Stimulated activated CD4-positive, alpha-beta T cell treated with anti-CD3 and anti-CD28 coated beads, Interleukin-4, amount 100 ng/mL, for 48 hours (primary cell): ENCODE measurements at regions not wholly inside any gene's neighbourhood (a gene's known extent, or its start where the extent isn't known, plus 50 kb on each side); places are given as distances from the start of the nearest gene placed in this dataset.
"Not testable (repeated sequence)": the region's sequence is repeated elsewhere in the genome, so short reads cannot be mapped to it uniquely, and the experiment has no call there.

Experiments
- DNase-seq, 2 donors: peaks; one replicate each; pipeline ENCODE4 v3.0.0-alpha.2; 2020; ENCODE audit warnings: low read depth in 2 of 2

DNA sequence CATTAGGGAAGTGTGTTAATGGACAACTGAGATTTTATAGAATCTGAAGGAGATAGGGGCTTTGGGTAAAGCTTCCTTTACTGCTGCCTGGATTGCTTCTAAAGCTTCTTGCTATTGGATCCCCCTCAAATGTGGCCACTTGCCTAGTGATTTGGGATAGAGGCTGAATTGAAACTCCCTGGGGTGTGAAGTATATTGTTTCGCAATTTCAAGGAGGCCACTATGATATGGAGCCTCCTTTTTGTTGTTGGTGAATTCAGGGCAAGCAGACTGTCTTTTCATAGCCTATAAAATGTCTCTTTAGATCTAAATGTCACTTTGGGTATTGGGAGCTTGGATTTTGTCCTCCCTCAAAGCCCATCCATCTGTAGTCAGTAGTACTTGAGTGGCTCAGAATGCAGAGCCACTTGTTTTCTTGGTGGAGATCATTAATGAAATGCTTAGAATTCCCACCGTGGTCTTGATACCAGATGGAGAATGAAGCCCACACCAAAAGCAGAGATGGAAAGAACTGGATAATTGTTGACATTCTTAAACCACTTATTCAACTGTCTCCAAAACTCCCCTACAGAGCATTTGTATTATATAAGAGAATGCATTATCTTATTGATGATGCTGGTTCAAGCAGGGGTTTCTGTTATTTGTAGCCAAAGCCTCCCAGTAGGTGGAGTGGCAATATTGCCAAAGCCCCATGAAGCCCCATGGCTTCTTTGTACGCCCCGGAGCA lies 144.3 kb upstream of the KCNE2 start:
- no peak for DNase-seq

DNA sequence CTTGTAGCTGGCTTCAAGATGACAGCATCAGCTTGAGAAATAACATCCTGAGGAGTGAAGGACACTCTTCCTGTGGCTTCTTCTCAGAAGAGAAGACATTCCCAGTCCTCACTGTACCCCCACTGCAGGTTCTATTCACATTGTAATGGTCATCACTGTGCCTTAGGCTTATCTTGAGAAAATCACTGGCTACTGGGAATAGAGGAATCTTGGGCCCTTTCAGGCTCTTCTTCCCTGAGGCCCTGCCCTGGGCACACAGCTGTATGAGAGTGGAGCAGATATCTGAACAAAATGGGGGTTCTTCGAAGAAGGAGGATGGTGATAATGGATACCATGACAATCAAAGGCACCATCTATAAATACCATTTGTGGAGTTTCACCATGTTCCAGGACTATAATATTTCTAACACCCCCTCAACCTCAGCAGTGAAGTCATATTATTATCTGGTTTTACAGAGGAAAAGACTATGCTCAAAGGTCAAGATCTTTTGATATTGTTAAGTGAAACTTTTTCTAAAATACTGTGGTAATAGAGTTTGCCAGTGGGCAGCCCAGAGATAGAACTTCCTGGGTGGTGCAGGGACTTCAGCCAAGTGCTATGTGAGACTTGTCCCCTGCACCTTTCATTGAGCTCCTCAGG lies 143.1 kb upstream of the KCNE2 start:
- DNase-seq: no peak

DNA sequence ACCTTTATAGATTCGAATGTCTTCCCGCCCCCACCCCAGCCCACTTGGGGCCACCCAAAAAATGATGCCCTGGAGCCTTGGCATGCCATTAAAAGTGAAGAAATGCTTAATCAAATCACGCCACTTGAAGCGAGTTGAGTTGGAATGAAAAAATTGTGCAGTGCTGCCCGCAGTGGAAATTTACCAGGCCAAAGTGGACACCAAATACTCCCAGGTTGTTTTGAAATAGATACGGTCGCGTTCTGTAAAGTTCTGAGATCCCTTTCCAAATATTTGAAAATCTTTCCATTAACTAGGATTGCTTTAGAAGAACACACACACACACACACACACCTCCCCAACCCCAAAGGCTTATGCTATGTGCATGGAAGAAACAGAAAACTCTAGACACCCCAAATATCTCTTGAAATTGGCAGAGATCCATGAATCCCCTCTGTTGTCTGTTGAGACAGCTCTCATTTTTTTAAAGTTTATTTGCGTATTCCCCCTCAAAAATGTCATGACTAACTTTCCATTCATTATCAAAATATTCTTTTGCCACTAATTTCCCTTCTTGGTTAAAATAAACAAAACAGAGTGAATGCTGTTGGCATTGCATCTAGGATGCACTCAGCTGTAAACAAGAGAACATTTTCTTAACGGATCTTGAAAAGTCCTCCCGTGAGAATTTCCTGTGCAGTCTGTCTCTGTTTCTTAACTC lies 142.3 kb upstream of the KCNE2 start:
- no peak for DNase-seq

DNA sequence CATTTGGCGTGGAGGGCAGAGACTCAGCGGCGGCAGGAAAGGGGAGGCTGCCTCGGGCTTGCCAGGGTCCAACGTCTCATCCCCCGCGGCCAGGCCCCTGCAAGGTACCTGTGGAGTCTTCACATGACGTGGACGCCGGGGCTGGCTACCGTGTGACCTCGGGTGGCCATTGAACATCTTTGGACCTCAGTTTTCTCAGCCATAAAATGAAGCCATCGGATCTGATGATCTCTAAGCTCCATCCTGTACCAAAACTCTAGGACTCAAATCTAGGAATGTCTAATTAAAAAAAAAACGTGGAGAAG lies 141.8 kb upstream of the KCNE2 start:
- DNase-seq: no peak

DNA sequence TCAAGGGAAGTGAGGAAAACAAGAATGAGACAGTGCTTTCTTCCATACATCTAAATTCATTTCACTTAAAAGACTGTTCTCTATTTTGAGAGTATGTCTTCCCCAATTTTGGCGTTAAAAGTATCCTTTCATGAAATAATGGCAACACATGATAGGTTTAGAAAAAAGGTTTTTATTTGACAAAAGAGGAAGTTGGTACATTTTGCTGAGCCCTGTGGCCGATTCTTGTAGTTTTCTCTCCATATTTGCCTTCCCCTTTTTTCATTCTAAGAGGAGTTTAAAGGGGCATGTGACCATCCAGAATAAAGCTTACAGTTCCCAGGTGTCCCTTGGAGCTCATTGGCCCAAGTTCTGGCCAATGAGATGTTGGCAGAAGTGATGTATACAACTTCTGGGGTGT lies 140.4 kb upstream of the KCNE2 start:
- DNase-seq: no peak

DNA sequence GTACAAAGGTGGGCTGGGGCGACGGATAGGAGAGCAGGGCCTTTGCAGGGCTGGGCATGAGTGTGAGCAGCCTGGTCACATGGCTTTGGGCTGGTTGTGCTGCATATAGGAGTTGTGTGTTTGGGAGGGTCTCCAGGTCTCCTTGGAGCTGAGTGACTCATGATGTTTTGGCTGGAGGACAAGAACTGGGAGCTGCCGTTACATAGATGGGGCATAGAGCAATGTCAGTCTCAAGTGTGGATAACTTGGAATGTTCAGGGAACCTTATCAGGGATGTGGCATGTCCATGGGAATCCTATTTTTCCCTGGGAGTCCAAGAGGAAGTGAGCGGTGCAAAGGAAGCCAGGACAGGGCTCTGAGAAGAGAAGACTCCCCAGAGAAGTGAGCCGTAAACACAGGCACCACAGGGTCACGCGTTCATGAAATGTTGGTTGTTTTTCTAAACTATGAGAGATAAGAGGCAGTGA lies 136.4 kb upstream of the KCNE2 start:
- DNase-seq: no peak

DNA sequence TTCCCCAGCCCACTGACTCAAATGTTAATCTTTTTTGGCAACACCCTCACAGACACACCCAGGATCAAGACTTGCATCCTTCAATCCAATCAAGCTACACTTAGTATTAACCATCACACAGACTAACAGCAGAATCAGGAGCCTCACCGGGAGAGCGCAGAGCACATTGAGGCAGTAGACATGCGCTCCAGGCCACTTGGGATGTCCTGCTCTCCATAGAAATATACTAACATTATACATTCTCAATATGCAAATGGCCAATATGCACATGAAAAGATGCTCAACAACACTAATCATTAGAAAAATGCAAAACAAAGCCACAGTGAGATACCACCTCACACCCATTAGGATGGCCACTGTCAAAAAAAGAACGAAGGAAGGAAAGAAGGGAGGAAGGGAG lies 135.0 kb upstream of the KCNE2 start:
- no peak for DNase-seq

DNA sequence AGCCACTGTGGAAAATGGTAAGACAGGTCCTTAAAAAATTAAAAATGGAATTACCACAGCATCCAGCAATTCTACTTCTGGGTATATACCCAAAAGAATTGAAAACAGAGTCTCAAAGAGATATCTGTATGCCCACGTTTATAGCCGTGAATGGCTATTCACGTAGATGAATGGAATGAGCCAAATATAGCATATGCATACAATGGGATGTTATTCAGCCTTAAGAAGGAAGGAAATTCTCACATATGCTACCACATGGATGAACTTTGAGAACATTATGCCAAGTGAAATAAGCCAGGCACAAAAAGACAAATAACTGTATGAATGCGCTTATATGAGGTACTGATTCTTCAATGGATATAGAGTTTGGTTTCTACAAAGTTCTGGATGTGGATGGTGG lies 134.5 kb upstream of the KCNE2 start:
- no peak for DNase-seq

DNA sequence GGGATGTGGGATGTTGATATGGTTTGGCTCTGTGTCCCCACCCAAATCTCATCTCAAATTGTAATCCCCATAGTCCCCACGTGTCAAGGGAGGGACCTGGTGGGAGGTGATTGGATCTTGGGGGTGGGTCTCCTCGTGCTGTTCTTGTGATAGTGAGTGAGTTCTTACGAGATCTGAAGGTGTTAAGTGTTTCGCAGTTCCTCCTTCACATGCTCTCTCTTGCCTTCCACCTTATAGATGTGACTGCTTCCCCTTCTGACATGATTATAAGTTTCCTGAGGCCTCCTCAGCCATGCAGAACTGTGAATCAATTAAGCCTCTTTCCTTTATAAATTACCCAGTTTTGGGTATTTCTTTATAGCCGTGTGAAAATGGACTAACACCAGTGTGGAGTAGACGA lies 130.1 kb upstream of the KCNE2 start:
- DNase-seq: not testable (repeated sequence)

DNA sequence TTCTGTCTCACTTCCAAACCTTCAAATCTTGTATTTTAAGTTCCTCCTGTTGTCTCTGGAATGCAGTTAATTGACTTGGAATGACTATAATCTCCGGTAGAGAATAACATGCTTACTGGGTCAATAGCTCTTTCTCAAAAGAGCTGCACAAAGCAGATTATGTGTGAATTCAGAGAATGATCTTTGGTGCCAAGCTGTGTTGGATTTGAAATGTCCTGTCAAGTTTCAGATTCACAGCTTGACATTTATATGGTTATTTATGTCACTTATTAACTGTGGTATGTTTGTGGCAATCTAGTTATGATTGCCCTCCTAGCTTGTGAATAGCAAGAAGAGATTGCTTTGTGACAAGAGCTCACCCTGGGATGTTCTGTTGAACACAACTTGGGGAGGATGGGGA lies 128.3 kb upstream of the KCNE2 start:
- DNase-seq: no peak

DNA sequence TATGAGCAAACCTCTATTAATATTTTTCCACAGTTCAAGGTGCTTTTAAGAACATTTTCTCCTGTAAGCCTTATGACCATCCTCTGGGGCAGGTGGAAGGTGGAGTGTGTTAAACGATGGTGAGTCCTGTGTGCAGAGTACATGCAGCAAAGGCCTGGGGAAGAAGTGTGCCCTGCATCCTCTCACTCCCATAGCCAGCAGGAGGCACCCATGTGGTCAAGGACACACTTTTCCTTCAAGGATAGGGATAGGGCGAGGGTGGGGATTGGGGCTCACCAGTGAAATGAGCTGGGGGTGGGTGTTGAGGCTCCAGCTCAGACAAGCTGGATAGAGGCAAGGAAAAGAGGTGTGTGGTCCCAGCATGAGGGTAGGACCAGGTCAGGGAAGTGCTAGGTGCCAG lies 120.8 kb upstream of the KCNE2 start:
- DNase-seq: no peak

DNA sequence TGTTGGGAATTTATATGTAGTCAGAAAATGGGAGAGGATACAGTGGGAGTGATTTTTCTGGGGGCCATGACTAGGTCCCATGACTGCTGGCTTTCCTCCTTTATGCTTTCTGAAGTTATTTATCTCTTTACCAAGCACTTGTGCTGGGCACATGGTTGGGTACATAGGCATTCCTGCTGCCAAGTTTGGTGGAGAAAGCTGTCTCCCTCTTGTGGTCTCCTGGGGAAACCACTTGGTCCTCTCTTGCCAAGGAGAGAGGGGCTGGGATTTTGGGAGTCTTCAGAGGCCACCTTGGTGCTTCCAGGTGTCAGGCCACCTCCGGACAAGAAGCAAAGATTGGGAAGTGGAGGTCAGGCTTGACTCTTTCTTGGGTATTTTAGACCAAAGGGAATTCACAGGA lies 120.2 kb upstream of the KCNE2 start:
- peak; percentile 4 to 5 for DNase-seq

DNA sequence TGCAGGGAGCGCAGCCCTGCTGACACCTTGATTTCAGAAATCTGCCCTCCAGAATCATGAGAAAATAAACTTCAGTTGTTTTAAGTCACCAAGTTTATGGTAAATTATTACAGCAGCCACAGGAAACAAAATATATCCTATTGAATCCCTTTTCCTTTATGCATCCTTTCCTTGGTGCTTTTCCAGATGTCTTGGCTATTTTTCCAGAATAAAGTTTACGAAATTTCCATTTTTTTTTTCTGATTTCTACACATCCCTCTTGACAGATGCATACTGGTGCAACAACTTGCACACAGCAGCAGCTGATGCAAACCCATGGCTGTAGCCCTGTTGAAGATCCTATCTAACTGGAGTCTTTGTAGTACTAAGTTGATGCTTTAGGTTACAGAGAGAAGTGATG lies 111.1 kb upstream of the KCNE2 start:
- no peak for DNase-seq

DNA sequence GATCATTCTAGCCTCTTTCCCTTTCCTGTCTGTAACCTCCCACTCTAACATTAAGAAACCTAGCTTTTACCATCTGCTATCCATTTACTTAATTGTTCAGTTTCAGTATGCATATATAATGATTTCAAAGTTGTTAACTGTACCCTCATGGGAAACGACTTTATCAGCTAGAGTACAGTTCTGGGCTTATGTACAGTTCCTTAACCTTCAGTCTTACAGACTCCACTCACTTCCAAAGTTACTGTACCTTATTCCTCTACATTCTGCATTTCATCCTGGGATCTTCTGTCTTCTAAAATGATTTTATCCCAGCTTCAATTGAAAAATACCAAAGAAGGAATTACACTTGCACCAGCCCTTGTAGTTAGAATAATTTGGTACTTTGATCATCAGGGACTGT lies 108.7 kb upstream of the KCNE2 start:
- no peak for DNase-seq

DNA sequence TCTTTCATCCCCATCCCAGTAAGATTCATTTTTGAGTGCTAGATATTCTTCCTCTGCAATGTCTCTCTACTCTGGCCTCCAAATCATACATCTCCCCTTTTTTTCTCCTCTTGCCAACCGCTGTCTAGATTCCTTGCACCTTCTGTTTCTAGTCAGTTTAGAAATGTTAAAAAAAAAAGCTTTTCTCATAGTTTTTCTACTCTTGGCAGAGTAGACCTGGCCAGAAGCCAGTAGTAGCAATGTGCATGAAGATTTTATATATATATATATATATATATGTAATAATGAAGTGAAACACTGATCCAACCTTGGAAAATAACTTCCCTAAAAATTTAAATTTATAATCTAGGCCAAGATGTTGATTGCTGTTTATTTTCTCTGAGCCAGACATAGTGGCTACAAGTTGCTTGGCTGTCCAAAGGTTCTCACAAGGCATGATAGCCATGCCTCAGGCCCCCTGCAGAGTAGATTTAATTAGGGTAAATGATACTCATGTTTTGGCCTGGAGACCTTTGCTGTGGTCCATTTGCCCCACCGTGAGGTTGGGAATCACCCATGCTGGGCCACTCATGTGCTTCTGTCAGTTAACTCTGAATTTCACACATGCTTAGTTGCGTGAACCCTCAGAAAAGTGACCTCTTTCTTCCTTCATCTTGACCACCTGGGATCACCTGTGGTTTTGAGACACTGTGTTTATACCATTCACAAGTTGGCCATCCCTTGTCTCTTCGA lies 103.4 kb upstream of the KCNE2 start:
- DNase-seq: no peak

DNA sequence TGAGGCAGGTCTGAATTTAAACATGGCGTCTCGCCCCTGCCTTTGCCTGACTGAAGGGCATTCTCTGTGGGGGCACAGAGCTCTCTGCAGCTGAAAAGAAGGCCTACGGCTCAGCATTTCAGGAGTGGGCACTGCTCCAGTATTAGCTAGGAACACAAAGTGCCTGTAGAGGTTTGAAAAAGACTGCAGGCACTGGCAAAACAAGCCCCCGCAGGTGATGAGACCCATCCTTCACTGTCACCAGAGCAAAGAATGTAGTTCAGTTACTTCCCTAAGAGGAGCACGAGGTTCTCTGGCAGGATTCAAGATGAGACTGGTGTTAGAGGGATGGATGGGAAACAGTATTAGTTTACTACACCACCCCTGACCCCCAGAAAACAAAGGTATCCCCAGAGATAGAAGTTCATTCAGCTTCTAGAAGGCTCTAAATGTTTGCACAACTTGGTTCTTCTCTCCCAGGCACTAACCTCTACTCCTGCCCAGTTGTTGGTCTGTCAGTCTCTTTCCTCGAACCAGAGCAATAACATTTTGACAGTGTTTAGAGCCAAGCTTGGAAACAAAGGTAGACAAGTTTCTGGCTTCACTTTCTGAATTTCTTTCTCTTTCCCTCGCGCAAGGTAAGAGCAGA lies 101.9 kb upstream of the KCNE2 start:
- DNase-seq: no peak

DNA sequence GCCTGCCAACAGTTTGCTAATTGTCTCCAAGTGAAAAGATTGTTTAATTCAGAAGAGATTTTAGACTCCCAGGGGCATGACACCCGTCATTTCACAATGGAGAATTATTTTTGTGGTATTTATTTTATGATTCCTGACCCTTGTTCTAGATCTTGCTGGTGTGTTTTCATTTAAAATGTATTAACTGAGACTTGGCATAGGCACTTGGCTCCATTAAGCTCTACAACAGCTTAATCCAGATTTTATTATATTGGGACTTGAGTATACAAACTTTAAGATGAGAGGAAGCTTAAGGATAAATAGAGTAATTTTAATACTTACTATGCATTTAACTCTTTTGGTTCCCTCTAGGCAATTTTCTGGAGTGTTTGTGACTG lies 101.3 kb upstream of the KCNE2 start:
- DNase-seq: no peak

DNA sequence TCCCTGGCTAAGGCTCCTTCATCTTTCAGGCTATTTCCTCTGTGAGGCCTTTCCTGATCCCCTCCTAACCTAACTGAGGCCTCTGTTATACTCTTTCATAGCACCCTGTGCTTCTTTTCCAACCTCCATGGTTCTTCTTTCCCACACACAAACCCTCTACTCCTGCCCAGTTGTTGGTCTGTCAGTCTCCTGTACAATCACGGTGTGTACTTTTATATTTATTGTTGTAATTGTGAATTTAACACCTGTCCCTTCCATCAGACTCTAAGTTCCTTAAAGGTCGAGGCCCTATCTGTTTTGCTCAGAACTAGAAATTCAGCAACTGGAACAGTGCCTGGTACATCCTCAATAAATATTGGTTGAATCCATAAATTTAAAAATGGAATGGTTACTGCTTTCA lies 100.2 kb upstream of the KCNE2 start:
- DNase-seq: no peak

DNA sequence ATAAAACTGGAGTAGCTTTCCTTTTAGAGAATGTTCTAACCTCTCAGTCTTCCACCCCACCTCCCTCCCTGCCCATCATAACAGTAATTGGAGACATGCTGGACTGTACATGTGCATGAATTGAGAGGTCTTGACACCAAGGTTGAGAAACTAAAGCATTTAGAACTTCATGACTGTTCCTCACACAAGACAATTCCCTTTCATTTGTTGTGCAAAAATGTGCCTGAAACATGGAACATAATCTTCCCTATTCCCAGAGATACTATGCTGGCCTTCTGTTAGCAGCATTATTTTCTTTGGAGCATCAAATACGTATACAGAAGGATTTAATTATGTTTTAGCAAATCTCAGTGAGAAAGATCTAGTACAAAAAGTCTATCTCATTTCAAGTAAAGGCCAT lies 97.5 kb upstream of the KCNE2 start:
- no peak for DNase-seq

DNA sequence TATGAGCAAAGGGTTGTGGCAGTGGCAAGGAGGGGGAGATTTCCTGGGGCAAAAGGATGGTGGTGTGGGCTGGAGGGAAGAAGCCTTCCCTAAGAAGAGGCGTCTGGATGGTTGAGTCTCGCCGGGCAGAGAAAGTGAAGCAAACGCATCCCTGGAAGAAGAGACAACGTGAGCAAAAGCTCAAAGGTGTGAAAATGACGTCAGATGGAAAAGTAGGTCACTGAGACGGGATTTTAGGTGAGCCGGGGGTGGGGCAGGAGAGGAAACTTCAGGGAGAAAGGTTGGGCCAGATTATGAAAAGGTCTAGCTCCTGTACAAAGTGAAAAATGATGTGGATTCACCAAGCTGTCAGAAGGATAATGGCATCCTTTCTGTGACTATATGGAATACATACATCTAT lies 95.3 kb upstream of the KCNE2 start:
- DNase-seq: no peak

DNA sequence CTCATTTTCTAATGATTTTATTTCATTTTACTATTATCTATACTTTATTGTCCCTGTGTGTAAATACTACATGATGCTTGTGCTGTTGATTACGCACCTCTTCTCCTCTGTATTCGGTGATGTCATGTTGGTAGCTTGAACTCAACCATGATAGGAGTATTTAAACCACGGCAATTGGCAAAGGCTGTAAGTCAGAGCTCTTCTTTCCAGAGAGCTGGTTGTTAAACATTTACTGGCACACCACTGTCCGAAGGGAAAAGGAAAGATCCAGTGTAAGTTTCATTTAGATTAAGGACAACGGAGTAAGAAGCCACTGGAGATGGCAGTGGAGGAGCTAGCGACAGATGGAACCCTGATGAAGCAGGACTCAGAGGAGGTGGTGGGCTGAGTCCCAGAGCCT lies 93.4 kb upstream of the KCNE2 start:
- DNase-seq: no peak

DNA sequence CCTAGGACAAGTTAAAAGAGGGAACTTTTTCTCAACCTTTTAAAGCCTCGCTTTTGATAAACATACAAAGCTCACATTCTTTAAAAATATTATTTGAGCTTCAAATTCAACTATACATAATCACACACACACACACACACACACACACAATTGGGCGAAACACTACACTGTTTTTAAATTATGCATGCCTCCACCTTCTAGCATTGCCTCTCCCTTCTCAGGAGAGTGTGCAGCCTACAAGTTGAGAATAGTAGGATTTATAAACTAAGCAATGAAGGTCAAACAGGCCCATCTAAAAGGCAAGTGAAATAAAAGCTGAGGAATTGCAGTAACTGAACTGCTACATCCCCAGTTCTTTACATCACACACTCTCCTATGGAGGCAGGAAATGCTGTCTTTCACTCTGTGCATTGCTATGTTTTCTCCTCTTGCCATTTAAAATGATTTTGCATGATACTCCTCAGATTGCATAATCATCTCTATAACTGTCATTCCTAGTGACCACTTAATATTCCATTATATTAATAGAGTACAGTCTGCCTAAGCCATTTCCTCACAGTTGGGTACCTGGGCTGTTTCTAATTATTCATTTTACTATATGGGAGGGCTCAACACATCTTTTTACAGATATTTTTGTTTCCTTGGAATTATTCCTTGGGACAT lies 92.5 kb upstream of the KCNE2 start:
- no peak for DNase-seq
